OCI-LY3 (cell line): ENCODE measurements at regions not wholly inside any gene's neighbourhood (a gene's known extent, or its start where the extent isn't known, plus 50 kb on each side); places are given as distances from the start of the nearest gene placed in this dataset.

ENCODE experiments used
- EZH2phosphoT487 ChIP-seq: fragments of 200-600 bp; shearing (Covaris generic); IDR thresholded peaks from 2 replicates; pipeline ENCODE4 v1.6.1; 2018; ENCODE audit warnings: antibody characterized with exemption, mixed run types, low read depth
- TF ChIP-seq, protein P1 (sequence below): fragments of 200-600, 300-600 bp; sonication (generic); IDR thresholded peaks from 2 replicates; pipeline ENCODE4 v1.5.1; 2014; ENCODE audit warnings: antibody characterized with exemption, low read length, low read depth

DNA sequence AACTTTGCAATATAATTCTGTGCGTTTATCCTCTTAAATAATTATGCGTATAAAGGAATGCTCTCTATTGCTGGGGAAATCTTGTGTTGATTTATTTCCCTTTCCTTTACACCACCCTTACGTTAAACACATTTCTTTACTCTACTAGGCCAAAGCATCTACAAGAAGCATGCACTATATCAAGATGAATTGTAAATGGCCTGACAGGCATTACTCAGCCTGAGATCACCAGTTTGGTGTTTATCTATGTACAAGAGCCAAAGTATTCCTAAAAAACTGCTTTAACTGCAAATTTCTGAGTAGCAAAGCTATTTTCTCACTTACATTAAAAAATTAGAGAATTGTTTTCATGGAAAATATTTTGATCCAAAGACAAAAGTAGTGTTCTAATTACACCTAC, 114.8 kb downstream of the TYW3 start:
- TF ChIP-seq EZH2phosphoT487 = no peak
- TF ChIP-seq, protein P1, sequence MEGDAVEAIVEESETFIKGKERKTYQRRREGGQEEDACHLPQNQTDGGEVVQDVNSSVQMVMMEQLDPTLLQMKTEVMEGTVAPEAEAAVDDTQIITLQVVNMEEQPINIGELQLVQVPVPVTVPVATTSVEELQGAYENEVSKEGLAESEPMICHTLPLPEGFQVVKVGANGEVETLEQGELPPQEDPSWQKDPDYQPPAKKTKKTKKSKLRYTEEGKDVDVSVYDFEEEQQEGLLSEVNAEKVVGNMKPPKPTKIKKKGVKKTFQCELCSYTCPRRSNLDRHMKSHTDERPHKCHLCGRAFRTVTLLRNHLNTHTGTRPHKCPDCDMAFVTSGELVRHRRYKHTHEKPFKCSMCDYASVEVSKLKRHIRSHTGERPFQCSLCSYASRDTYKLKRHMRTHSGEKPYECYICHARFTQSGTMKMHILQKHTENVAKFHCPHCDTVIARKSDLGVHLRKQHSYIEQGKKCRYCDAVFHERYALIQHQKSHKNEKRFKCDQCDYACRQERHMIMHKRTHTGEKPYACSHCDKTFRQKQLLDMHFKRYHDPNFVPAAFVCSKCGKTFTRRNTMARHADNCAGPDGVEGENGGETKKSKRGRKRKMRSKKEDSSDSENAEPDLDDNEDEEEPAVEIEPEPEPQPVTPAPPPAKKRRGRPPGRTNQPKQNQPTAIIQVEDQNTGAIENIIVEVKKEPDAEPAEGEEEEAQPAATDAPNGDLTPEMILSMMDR = no peak
